ENCODE measurements at regions not wholly inside any gene's neighbourhood (a gene's known extent, or its start where the extent isn't known, plus 50 kb on each side); places are given as distances from the start of the nearest gene placed in this dataset.

DNA sequence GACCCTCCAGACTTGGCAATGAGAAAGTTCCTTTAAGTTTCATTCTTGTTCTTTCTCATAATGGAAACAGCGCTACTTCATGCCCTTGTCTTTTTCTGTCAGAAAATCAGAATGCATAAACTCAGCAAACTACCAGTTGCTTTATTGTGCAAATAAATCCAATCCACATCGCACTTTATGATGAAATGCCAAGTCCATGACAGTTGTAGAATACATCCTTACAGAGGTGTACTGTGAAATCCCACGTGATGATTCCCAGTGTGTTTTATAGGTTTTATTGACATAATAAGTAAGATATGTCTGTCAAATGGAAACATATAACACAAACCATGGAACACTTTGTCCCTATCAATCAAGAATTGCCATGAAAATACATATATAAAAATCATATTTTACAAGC is 295.0 kb downstream of the PCDH7 start:
- DNase-seq (ENCODE audit: low spot score) = no peak
- H3K4me1 ChIP-seq (ENCODE audit: insufficient read depth, low read length, poor library complexity, severe bottlenecking) = peaks cover 72% of the 10 kb centered on the region
- intact Hi-C loops (cut with micrococcal nuclease; ENCODE audit: unreplicated experiment) = no loop called here
- CTCF ChIA-PET = no interaction called here
- no peaks in the 10 kb centered on the region for H3K9me3 ChIP-seq (ENCODE audit: low read depth, low read length, poor library complexity, severe bottlenecking)
- peak overlapping the region; percentile 61 for H3K27ac ChIP-seq (ENCODE audit: low read depth, low read length, poor library complexity, severe bottlenecking)
- no peak for TF ChIP-seq EZH2 (IDR thresholded peaks at IDR 0.05; ENCODE audit: borderline replicate concordance, low read depth, low read length, poor library complexity, severe bottlenecking)
- TF ChIP-seq, protein P1, sequence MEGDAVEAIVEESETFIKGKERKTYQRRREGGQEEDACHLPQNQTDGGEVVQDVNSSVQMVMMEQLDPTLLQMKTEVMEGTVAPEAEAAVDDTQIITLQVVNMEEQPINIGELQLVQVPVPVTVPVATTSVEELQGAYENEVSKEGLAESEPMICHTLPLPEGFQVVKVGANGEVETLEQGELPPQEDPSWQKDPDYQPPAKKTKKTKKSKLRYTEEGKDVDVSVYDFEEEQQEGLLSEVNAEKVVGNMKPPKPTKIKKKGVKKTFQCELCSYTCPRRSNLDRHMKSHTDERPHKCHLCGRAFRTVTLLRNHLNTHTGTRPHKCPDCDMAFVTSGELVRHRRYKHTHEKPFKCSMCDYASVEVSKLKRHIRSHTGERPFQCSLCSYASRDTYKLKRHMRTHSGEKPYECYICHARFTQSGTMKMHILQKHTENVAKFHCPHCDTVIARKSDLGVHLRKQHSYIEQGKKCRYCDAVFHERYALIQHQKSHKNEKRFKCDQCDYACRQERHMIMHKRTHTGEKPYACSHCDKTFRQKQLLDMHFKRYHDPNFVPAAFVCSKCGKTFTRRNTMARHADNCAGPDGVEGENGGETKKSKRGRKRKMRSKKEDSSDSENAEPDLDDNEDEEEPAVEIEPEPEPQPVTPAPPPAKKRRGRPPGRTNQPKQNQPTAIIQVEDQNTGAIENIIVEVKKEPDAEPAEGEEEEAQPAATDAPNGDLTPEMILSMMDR (conservative IDR thresholded peaks at IDR 0.05; ENCODE audit: low read depth, low read length) = no peak
- H3K27me3 ChIP-seq (replicated peaks; ENCODE audit: insufficient read depth, low read depth, low read length, poor library complexity) = no peaks in the 10 kb centered on the region
- no TSS peak for BruUV-seq (replicated peaks)
- H3K4me3 ChIP-seq (ENCODE audit: low read depth, low read length, poor library complexity, severe bottlenecking) = no peak overlapping the region
- POLR2A ChIA-PET (ENCODE audit: low non-redundant PET) = no interaction called here
- H3K36me3 ChIP-seq (ENCODE audit: insufficient read depth, low read length, poor library complexity, severe bottlenecking) = no peaks in the 10 kb centered on the region

DNA sequence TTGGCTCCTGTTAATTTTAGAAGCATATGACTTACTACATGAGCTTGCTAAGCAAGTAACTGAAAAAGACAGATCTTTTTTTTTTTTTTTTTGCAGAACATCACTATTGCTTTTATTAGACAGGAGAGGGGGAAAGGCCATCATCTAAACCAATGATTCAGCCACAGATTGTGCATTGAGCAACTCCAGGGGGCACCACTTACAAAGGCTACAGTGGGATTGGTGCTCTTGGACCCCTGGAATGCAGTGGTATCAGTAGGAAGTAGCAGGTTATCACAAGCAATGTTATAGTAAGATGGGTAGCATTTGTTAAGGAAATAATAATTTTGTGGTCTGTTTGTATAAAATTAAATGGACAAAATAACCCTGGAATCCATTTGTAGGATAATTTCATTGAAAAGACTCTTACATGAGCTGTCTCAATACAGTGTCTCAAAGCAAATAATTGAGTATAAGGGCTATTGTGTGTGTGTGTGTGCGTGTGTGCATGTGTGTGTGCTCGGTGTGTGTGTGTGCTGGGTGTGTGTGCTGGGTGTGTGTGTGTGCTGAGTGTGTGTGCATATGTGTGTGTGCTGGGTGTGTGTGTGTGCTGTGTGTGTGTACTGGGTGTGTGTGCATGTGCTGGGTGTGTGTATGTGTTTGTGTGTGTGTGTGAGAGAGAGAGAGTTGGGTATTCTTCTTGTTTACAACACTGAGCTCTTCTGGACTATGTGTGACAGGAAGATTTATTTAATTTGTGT is 296.3 kb downstream of the PCDH7 start:
- H3K27me3 ChIP-seq (replicated peaks; ENCODE audit: insufficient read depth, low read depth, low read length, poor library complexity) = no peaks in the 10 kb centered on the region
- intact Hi-C loops (cut with micrococcal nuclease; ENCODE audit: unreplicated experiment) = no loop called here
- no peaks in the 10 kb centered on the region for H3K36me3 ChIP-seq (ENCODE audit: insufficient read depth, low read length, poor library complexity, severe bottlenecking)
- ChIA-PET CTCF (interaction anchor here (0.6 kb wide), 1 partner anchor 57 kb away, joined by 4 read pairs; no protein-coding TSS in a partner anchor), POLR2A (ENCODE audit: low non-redundant PET) (no interaction called here)
- no peak overlapping the region for H3K4me3 ChIP-seq (ENCODE audit: low read depth, low read length, poor library complexity, severe bottlenecking)
- no TSS peak for BruUV-seq (replicated peaks)
- DNase-seq (ENCODE audit: low spot score) = peak; percentile 33
- no peak overlapping the region for H3K27ac ChIP-seq (ENCODE audit: low read depth, low read length, poor library complexity, severe bottlenecking)
- H3K9me3 ChIP-seq (ENCODE audit: low read depth, low read length, poor library complexity, severe bottlenecking) = no peaks in the 10 kb centered on the region
- TF ChIP-seq, protein P1 (conservative IDR thresholded peaks at IDR 0.05; ENCODE audit: low read depth, low read length) = peak; percentile 40; the same call in 1 of the 2 replicates
- no peak for TF ChIP-seq EZH2 (IDR thresholded peaks at IDR 0.05; ENCODE audit: borderline replicate concordance, low read depth, low read length, poor library complexity, severe bottlenecking)
- H3K4me1 ChIP-seq (ENCODE audit: insufficient read depth, low read length, poor library complexity, severe bottlenecking) = peaks cover 73% of the 10 kb centered on the region

DNA sequence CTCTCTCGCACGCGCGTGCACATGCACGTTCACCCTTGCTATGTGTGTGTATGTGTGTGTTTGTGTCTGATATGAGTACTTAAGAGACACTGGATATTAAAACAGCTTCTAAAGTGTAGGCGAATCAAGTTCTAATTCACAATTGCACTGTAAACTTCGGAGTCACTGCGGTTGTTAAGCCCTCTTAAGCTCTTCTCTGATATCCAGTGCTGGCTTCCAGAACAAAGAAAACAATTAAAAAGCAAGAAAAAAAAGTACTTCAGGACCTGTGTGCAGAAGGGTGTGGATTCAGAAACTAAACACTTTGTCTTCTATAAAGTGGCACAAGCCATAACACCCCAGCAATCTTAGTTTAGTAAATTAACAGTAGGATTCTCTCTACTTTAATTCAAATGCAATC is 300.2 kb downstream of the PCDH7 start:
- no peaks in the 10 kb centered on the region for H3K27me3 ChIP-seq (replicated peaks; ENCODE audit: insufficient read depth, low read depth, low read length, poor library complexity)
- no peaks in the 10 kb centered on the region for H3K9me3 ChIP-seq (ENCODE audit: low read depth, low read length, poor library complexity, severe bottlenecking)
- H3K27ac ChIP-seq (ENCODE audit: low read depth, low read length, poor library complexity, severe bottlenecking) = peak overlapping the region; percentile 57
- no peaks in the 10 kb centered on the region for H3K36me3 ChIP-seq (ENCODE audit: insufficient read depth, low read length, poor library complexity, severe bottlenecking)
- DNase-seq (ENCODE audit: low spot score) = peak; percentile 43
- ChIA-PET CTCF (no interaction called here), POLR2A (ENCODE audit: low non-redundant PET) (no interaction called here)
- intact Hi-C loops (cut with micrococcal nuclease; ENCODE audit: unreplicated experiment) = no loop called here
- peaks cover 64% of the 10 kb centered on the region for H3K4me1 ChIP-seq (ENCODE audit: insufficient read depth, low read length, poor library complexity, severe bottlenecking)
- H3K4me3 ChIP-seq (ENCODE audit: low read depth, low read length, poor library complexity, severe bottlenecking) = no peak overlapping the region
- BruUV-seq (replicated peaks) = no TSS peak
- TF ChIP-seq EZH2 (IDR thresholded peaks at IDR 0.05; ENCODE audit: borderline replicate concordance, low read depth, low read length, poor library complexity, severe bottlenecking) = no peak
- TF ChIP-seq, protein P1 (conservative IDR thresholded peaks at IDR 0.05; ENCODE audit: low read depth, low read length) = no peak
